Jurkat, Clone E6-1 (cell line): ENCODE measurements at regions not wholly inside any gene's neighbourhood (a gene's known extent, or its start where the extent isn't known, plus 50 kb on each side); places are given as distances from the start of the nearest gene placed in this dataset.
A peak's percentile ranks its signal among the peaks of the same experiment; 100 is the strongest.
"Not testable (repeated sequence)": the region's sequence is repeated elsewhere in the genome, so short reads cannot be mapped to it uniquely, and the experiment has no call there.

Source experiments
- DNase-seq: peaks from one replicate; pipeline ENCODE4 v3.0.0-alpha.2; 2011; ENCODE audit warnings: low read depth, low spot score
- H3K4me3 ChIP-seq: 2 replicates; pipeline ENCODE4 v1.5.1; 2011; ENCODE audit warnings: mild to moderate bottlenecking, low read length, control low read depth, moderate library complexity

DNA sequence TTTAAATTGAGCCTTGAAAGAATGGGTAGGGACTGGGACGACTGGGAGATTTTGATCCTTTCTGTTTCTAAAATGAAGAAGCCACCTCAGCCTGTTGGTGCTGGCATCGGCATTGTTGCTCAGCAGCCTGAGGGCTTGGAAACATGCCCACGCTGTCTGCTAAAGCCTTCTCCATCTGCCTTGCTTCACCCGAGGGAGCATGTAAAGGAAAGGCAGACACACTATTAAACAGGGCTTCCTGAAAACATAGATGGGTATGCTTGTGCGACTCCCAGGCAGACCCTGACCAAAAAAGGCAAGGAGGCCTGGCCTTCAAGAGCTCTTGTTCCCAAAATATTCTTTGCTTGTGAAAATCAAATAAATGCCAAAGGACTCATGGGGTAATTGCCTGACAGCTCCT lies 84.2 kb upstream of the SLC4A7 start:
- no peak overlapping the region for H3K4me3 ChIP-seq
- no peak for DNase-seq

DNA sequence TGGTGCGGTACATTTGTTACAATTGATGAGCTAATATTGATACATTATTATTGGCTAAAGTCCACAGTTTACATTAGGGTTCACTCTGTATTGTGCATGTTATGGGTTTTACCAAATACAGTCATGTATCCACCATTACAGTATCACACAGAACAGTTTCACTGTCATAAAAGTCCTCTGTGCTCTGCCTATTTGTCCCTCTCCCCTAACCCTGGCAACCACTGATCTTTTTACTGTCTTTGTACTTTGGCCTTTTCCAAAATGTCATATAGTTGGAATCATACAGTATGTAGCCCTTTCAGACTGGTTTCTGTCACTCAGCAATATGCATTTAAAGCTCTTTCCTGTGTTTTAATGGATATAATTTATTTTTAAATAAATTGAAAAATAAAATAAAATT lies 83.1 kb upstream of the SLC4A7 start:
- H3K4me3 ChIP-seq = no peak overlapping the region
- DNase-seq = no peak

DNA sequence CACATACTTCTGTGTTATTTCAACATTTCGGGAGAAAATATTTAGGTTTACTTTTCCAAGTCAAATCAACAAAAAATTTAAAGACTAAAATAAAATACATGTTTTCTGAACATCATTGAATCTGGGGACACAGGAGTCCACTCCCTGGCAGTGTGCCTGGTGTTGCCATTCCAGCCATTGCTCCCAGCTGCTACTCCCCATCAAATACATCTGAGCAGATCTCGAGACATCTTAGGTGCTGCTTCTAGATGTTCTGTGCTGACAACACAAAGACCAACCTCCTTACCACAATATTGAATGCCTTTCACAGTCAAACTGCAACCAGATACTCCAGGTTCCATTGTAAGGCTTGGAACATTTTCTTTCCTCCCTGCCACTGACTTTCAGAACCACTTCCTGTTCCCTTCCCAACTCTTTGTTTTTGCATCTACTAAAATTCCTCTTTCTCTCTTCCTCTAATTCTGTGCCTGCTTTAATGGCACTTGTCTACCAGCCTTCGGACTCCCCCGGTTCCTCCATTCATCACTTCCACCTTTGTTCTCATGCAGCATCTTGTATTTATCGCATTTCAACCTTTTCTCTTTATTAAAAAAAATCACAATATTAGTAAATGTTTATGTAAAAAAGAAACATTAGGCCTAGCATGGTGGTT lies 81.1 kb upstream of the SLC4A7 start:
- no peak overlapping the region for H3K4me3 ChIP-seq
- DNase-seq = no peak

DNA sequence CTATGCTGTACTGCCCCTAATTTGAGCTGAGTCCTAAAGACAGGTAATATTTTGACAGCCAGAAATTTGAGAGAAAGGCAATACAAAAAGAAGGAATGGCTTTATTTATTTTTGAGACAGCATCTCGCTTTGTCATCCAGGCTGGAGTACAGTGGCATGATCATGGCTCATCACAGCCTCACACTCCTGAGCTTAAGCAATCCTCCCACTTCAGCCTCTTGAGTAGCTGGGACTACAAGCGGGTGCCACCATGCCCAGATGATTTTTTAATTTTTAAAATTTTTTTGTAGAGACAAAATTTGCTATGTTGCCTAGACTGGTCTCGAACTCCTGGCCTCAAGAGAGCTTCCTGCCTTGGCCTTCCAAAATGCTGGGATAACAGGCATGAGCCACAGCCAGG lies 77.4 kb upstream of the SLC4A7 start:
- H3K4me3 ChIP-seq = no peak overlapping the region
- DNase-seq = no peak

DNA sequence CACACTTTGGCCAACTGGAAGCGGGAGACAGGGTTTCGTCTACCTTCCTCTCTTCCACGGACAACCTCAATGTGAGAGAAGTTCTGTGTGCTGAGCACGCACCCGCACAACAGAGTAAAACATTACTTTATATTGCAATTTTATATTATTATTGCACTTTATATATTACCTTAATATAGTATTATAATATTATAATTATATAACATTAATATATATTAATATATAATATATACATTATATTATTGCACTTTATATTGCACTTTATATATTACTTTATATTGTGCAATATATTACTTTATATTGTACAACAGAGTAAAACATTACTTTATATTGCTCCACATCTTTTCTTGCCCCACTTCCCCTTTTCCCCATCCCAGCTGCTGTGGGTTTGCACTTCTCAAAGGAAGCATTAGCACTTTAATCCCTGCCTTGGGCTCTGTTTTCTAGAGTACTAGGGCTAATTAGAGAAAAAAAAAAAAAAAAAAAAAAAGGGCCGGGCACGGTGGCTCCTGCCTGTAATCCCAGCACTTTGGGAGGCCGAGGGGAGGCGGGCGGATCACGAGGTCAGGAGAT lies 76.4 kb upstream of the SLC4A7 start:
- no peak overlapping the region for H3K4me3 ChIP-seq
- no peak for DNase-seq

DNA sequence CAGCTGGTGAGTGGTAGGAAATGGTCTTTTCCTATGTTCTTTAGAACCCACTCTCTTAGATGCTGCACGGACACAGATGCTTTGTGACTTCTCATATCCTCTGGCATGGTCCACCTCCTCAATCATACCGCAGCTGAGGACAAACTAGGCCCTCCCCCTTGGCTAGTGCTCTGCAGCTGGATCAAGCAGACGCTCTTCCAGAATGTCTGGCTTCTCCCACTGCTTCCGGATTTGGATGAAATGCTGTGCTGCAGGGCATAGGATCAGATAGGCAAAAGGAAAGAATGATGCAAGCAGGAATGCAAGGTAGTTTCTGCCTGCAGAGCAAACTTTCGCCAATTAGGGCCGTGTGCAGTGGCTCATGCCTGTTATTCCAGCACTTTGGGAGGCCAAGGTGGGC lies 75.7 kb upstream of the SLC4A7 start:
- DNase-seq = no peak
- H3K4me3 ChIP-seq = no peak overlapping the region

DNA sequence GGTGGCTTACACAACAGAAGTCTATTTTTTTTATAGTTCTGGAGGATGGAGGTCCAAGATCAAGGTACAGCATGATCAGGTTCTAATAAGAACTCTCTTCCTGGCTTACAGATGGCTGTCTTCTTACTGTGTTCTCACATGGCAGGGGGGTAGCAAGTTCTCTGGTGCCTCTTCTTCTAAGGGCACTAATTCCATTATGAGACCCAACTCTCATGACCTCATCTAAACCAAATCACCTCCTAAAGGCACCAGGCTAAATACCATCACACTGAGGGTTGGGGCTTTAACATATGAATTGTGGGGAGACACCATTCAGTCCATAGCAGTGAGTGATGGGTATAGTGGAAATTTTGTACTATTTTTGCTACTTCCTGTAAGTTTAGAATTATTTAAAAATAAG lies 75.2 kb upstream of the SLC4A7 start:
- H3K4me3 ChIP-seq = no peak overlapping the region
- no peak for DNase-seq

DNA sequence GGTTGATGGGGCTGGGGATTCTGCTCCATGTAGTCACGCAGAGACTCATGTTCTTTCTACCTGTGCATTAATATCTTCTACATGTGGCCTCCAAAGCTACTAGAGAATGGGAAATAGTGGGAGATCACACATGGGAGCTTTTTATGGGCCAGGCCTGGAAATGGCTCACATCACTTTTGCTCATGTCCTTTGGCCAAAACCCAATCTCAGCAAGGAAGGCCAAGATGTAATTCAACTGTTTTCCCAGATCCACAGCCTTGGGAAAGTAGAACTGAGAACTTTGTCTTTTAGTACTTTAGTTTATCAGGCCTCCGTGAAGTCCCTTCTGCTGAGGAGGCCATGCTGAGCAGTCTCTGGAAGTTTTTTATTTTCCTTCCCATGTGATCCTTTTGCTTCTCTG lies 73.2 kb upstream of the SLC4A7 start:
- no peak overlapping the region for H3K4me3 ChIP-seq
- no peak for DNase-seq

DNA sequence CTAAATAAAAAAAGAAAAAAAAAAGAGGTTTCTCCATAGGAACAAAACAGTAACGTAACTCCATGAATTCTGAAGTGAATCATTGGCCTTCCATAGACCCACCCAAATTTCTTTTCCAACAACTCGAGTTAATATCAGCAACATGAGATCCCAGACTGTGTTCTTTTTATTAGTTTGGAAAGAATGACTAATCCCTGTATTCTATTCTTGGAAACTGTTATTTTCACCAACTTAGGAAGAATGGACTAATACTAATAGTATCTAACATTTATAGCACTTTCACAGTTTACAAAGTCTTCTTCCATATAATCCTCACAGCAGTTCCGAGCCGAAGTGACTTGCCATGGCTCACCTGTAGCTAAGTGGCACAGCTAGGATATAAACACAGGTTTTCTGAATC lies 72.7 kb upstream of the SLC4A7 start:
- H3K4me3 ChIP-seq = no peak overlapping the region
- DNase-seq = no peak

DNA sequence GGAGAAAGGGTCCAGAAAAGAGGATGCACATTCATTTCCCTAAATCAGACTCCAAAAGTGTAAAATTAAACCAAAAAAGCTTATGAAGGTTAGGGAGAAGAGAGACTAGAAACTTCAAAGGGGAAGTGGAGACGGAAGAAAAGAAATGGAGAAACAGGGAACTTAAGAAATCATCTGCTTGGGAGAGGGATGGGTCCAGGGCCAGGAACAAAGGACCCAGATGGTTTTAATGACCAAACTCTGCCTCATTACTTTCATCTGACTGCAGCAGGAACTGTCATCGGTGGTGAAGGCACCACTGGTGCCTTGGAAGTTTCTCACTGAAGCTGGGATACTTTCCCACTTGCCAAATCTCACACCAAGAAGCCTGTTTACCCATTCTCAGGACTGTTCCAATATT lies 70.5 kb upstream of the SLC4A7 start:
- no peak for DNase-seq
- H3K4me3 ChIP-seq = no peak overlapping the region

DNA sequence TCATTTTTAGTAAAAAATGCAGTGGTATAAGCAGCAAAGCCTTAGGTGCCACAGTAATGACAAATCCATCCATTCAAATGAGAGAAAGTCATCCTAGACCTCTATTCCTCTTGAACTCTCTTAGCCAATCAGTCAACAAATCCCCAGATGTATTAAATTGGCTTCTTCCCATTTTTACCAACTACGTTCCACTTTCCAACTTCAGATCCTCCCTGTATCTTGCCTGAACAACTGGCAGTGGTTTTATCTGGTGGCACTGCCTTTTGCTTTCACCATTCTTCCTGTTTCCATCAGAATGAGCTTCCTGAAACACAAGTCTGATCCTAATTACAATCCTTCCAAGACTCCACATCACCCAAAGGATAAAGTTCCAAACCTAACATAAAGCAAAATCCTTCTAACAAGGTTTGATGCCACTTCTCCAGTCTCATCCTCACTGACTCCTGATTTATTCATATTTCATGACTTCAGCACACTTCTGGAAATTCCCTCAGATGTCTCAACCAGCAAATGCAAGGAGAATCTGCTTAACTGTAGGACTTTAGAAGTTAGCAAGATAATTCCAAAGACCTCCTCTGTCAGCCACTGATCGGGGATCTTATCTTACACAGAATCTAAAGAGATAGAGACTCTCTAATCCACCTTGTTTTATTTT lies 69.8 kb upstream of the SLC4A7 start:
- H3K4me3 ChIP-seq = no peak overlapping the region
- DNase-seq = no peak

DNA sequence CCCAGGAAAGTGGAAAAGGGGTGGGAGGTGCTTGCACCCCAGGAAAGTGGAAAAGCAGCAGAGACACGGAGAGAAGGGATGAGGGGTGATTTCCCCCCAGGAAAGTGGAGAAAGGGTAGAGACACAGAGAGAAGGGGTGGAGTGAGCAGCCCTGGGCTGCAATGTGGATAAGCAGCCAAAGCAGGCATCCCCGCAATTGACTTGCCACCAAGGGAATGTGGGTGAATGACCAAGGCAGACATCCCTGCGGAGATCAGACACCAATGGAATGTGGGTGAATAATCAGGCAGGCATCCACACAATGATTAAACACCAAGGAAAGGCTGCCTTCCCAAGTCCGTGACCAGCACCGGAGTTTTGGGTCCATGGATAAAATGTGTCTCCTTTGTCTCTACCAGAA lies 68.5 kb upstream of the SLC4A7 start:
- DNase-seq, H3K4me3 ChIP-seq: not testable (repeated sequence)

DNA sequence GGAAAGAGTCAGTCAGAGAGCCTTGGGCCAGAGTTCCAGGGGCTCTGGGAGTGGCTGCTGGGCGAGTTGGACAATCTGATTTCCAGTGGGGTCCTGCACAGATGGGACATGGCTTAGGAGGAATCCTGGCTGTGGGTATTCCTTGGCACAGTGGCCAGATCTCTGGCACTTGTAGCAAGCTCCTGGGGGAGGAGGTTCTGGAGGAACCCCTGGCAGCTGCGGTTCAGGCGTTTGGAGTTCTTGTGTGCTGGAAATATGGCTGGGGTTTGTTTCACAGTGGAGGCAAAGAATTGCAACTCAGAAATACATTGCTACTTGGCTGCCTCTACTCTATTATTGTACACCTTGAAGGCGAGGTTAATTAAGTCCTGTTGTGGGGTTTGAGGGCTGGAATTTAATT lies 67.2 kb upstream of the SLC4A7 start:
- DNase-seq, H3K4me3 ChIP-seq: not testable (repeated sequence)

DNA sequence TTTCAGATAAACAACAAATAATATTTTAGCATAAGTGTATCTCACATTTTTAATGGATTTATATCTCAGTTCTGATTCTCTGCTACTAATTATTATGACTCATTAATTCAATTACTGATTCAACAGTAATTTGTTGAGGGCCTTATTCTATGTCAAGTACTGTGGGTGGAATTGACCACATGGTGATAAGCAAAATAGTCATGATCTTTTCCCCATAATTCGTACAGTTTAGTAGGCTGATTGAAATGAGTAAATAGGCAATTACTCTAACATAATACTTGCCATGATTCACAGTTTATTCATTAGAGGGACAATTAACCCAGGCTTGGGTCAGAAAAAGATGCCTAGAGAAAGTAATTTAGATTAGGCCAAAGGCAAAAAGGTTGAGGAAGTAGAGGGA lies 60.9 kb upstream of the SLC4A7 start:
- no peak overlapping the region for H3K4me3 ChIP-seq
- DNase-seq = no peak

DNA sequence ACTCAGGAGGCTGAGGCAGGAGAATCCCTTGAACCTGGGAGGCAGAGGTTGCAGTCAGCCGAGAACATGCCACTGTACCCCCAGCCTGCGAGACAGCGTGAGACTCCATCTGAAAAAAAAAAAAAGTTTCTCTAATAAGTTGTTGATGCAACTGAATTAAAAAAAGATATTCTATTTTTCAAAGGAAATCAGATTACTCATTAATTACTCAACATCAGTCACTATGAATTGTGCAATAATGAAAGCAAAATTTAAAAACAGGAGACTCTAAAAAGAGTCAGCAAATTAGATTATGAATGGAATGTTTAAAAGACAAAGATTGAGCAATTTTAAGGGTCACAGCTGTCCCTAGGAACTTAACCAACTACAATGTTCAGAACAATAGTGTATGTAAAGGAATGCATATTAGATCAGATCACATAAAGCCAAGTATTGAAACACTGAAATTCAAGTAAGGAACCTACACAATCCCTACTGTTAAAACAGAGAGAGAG lies 60.2 kb upstream of the SLC4A7 start:
- DNase-seq = no peak
- H3K4me3 ChIP-seq = no peak overlapping the region

DNA sequence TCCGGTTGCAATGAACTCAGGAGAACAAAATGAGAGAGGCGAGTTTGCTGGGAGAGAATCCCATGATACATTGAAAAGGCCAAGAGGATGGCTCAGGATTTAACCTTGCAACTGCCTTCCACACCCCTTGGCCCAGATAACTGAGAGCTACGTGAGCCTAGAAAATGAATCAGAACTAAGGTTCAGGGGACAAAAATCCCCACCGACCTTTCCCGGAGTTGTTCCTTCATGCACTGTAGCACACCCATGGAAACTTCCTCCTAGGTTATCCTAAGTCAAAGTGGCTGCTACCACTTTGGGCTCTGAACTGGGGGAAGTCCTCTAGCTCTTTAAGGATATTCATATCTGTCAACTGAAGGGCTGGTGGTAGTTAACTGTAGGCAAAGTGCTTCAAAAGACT lies 58.3 kb upstream of the SLC4A7 start:
- no peak for DNase-seq
- H3K4me3 ChIP-seq = no peak overlapping the region

DNA sequence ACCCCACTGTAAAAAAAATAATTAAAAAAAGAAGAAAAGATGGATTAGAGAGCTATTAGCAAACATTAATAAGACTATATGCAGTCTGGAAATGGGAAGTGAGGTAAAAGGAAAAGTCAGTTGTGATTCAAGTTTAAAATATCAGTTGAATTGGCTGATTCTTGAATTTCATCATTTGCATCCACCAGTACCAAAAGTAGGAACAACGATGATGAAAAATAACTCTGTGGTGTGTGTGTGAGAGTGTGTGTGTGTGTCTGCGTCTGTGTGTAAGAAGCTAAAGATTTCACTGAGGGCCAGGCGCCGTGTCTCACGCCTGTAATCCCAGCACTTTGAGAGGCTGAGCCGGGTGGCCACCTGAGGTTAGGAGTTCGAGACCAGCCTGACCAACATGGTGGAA lies 56.0 kb upstream of the SLC4A7 start:
- DNase-seq = no peak
- H3K4me3 ChIP-seq = no peak overlapping the region

DNA sequence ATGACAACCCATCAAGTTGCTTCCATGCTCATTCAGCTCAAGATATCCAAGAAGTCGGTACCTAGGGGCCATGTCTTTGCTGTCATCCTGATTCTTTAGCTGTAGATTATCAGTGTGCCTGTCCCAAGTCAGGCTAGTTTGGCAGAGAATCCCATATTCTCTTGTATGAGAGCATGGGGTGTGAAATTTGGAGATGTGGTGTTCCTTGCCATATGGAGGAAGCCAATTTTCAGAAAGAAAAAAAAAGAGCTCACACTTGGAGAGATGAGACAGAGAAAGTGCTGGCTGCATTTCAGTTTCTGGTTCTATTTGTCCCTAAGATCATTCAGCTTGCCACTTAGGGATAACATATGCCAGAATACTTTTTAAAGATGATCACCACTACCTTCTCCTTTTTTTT lies 52.3 kb upstream of the SLC4A7 start:
- H3K4me3 ChIP-seq = no peak overlapping the region
- DNase-seq = no peak

DNA sequence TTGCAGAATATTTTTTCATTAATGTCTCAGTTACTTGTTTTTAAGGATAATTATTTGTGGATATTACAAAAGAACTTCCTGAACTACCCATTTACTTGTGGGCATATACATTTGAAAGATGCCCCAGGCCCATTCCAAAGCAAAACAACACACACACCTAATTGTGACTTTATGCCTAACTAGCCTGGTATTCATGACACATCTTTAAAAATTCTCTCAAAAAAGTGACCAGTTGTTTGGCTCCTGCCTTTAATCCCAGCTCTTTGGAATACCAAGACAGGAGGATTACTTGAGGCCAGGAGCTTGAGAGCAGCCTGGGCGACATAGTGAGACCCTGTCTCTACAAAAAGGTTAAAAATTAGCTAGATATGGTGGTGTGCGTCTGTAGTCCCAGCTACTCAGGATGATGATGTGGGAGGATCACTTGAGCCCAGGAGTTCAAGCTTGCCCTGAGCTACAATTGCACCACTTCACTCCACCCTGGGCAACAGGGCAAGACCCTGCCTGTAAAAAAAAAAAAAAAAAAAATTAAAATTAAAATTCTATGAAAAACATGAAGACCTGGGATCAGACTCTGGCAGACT lies 51.7 kb upstream of the SLC4A7 start:
- H3K4me3 ChIP-seq = no peak overlapping the region
- DNase-seq = no peak

DNA sequence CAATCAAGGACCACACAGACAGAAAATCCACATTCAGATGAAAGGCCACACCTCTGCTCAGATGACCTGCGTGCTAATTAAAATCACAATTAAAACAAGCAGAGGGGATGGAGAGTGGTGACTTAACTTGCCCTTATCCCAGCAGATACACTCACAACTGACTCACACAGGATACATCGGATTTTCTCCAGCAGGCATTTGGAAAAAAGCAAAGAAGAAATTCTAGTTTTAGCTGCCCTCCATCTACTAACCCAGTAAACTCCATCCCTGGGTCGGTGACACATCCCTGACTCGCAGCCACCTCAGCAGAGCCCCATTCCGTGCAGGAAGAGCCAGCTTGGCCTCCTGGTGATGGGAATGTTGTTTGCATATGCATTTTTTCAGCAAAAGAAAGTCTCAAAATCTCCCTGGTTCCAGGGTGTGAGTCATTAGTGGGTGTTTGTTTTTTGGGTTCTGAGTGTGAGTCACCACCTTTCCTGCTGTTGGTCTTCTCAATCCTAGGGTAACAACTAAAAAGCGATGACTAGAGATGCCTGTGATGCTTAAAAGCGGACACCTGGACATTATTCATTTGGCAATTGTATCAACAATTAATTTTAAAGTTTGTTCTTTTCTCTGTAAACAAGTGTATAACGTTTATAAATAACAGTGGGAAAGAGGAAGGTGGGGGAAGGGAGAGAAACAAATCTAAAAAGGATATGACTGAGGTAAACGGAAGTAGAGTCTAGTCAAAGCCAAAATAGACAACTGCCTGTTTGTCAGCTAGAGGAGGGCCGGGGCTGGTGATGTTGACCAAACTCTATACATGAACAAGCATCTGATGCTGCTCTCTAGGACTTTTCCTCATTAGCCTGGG lies 49.8 kb upstream of the SLC4A7 start:
- DNase-seq = peak; percentile 35
- no peak overlapping the region for H3K4me3 ChIP-seq
